B cell (primary cell): ENCODE measurements at regions not wholly inside any gene's neighbourhood (a gene's known extent, or its start where the extent isn't known, plus 50 kb on each side); places are given as distances from the start of the nearest gene placed in this dataset.

ENCODE experiments used
- ATAC-seq: fragments of 200-7000 bp; cut with Tn5 transposase; one replicate; pipeline ENCODE4 v1.10.0; 2021; ENCODE audit warnings: low read depth, mild to moderate bottlenecking, moderate number of reproducible peaks, moderate library complexity
- CTCF ChIA-PET: fragments of 350-600 bp; sonication (Branson Sonifier 250); formaldehyde crosslinking; loops from one replicate; lab custom pipeline; 2021; ENCODE audit warnings: antibody characterized with exemption, inconsistent platforms; lab: Charles Lee
- POLR2A ChIA-PET: fragments of 350-600 bp; sonication (Branson Sonifier 250); formaldehyde crosslinking; loops from one replicate; lab custom pipeline; 2021; ENCODE audit warnings: antibody characterized with exemption; lab: Charles Lee
- DNase-seq: peaks from one replicate; pipeline ENCODE4 v3.0.0; 2013
- H2AFZ ChIP-seq: 2 replicates; pipeline ENCODE4 v1.6.1; 2012; ENCODE audit warnings: mild to moderate bottlenecking, low read depth, low read length; ENCODE audit not compliant: insufficient read depth, poor library complexity, severe bottlenecking
- H3K27ac ChIP-seq, 2 donors: 1 replicate in 1 of 2; 2 replicates in 1 of 2; pipeline ENCODE4 v1.5.1; 2012 to 2013; ENCODE audit warnings: low read length in 2 of 2, mild to moderate bottlenecking in 2 of 2, moderate library complexity in 1 of 2
- H3K27me3 ChIP-seq, 4 experiments: fragments of 200-600 bp in 1 of 4; sonication (generic) in 1 of 4; replicated peaks in 1 of 4; 1 replicate in 2 of 4; 2 replicates in 2 of 4; pipeline versions ENCODE4 v1.6.1 to v1.7.0; 2013 to 2016; ENCODE audit warnings: low read length in 3 of 4, mild to moderate bottlenecking in 2 of 4, mixed read lengths in 1 of 4, moderate library complexity in 1 of 4; ENCODE audit not compliant: insufficient read depth in 4 of 4, control insufficient read depth in 3 of 4; ENCODE audit errors: control extremely low read depth in 1 of 4
- H3K36me3 ChIP-seq, 2 experiments: replicated peaks in 1 of 2; 1 replicate in 1 of 2; 2 replicates in 1 of 2; pipeline versions ENCODE4 v1.6.1 to v1.7.1; 2013; ENCODE audit warnings: low read length in 1 of 2; ENCODE audit not compliant: insufficient read depth in 2 of 2, control insufficient read depth in 1 of 2; ENCODE audit errors: control extremely low read depth in 1 of 2, extremely low read depth in 1 of 2
- H3K4me1 ChIP-seq, 2 donors: fragments of 200-600 bp in 1 of 2; sonication (generic) in 1 of 2; 1 replicate in 1 of 2; 2 replicates in 1 of 2; pipeline versions ENCODE4 v1.5.1 to v1.6.1; 2013 to 2017; ENCODE audit warnings: low read length in 2 of 2; ENCODE audit not compliant: control insufficient read depth in 2 of 2, insufficient read depth in 2 of 2
- H3K4me2 ChIP-seq: replicated peaks from 2 replicates; pipeline ENCODE3; 2012; ENCODE audit warnings: mild to moderate bottlenecking, low read depth, low read length; ENCODE audit not compliant: poor library complexity, severe bottlenecking
- H3K4me3 ChIP-seq, 5 experiments: fragments of 200-600 bp in 1 of 5; sonication (generic) in 1 of 5; 1 replicate in 3 of 5; 2 replicates in 2 of 5; pipeline versions ENCODE4 v1.5.1 to v1.7.0; 2011 to 2016; ENCODE audit warnings: low read length in 4 of 5, mild to moderate bottlenecking in 4 of 5, low read depth in 2 of 5, control low read depth in 1 of 5, moderate library complexity in 1 of 5; ENCODE audit not compliant: insufficient read depth in 1 of 5; ENCODE audit errors: control extremely low read depth in 1 of 5, extremely low read depth in 1 of 5
- H3K79me2 ChIP-seq: fragments of 200-600 bp; sonication (generic); one replicate; pipeline ENCODE4 v1.6.0; 2016; ENCODE audit warnings: low read length; ENCODE audit not compliant: control insufficient read depth, insufficient read depth
- H3K9ac ChIP-seq: fragments of 200-600 bp; sonication (generic); 2 replicates; pipeline ENCODE4 v1.6.1; 2017; ENCODE audit warnings: mild to moderate bottlenecking, low read length, moderate library complexity
- H3K9me3 ChIP-seq, 3 donors: one replicate each; pipeline versions ENCODE4 v1.6.1 to v1.7.1; 2013; ENCODE audit warnings: low read length in 2 of 3; ENCODE audit not compliant: control insufficient read depth in 2 of 3, insufficient read depth in 1 of 3; ENCODE audit errors: control extremely low read depth in 1 of 3
- H4K20me1 ChIP-seq: 2 replicates; pipeline ENCODE4 v1.6.0; 2012; ENCODE audit warnings: mild to moderate bottlenecking, low read length; ENCODE audit not compliant: insufficient read depth, control insufficient read depth, poor library complexity, severe bottlenecking
- H3K27ac Mint-ChIP-seq: one replicate; pipeline ENCODE4 v1.8.0; 2021; ENCODE audit warnings: mixed read lengths
- H3K27me3 Mint-ChIP-seq: one replicate; pipeline ENCODE4 v1.8.0; 2021; ENCODE audit warnings: mixed read lengths
- H3K4me1 Mint-ChIP-seq: one replicate; pipeline ENCODE4 v1.8.0; 2021; ENCODE audit warnings: mixed read lengths
- H3K4me3 Mint-ChIP-seq: one replicate; pipeline ENCODE4 v1.8.0; 2021; ENCODE audit warnings: mixed read lengths
- H3K9me3 Mint-ChIP-seq: one replicate; pipeline ENCODE4 v1.8.0; 2022; ENCODE audit warnings: mixed read lengths; ENCODE audit not compliant: insufficient read depth
- CTCF ChIP-seq: fragments of 200-600 bp; IDR thresholded peaks from one replicate; pipeline ENCODE4 v1.8.0; 2022; ENCODE audit warnings: antibody characterized with exemption, mild to moderate bottlenecking
- EZH2 ChIP-seq: IDR thresholded peaks from 2 replicates; pipeline ENCODE4 v1.6.1; 2012; ENCODE audit warnings: borderline replicate concordance, low read depth, mild to moderate bottlenecking, moderate library complexity, low read length; ENCODE audit not compliant: insufficient read depth, poor library complexity, severe bottlenecking
- WGBS: methylation state at CpG from one replicate; pipeline ENCODE4 v1.1.5; 2013; ENCODE audit warnings: missing lambda C conversion rate; ENCODE audit not compliant: insufficient coverage; 5-methylcytosine and 5-hydroxymethylcytosine counted together
- intact Hi-C: fragments of 100-400 bp; cut with micrococcal nuclease; formaldehyde crosslinking; loops from one replicate; pipeline ENCODE4 v1.10.0; 2022

GRCh38 chr18:75912829-75913228 is 485.3 kb upstream of the SMIM21 start:
- Histone ChIP-seq H3K27me3 (peaks cover 0 to 3% (median 0%) of the 10 kb centered on the region in 4 experiments), H3K4me1 (no peaks in the 10 kb centered on the region), H2AFZ (no peak overlapping the region), H3K4me2 (no peak overlapping the region), H3K79me2 (no peaks in the 10 kb centered on the region), H3K36me3 (no peaks in the 10 kb centered on the region), H3K4me3 (no peak overlapping the region), H3K27ac (no peak overlapping the region), H4K20me1 (no peaks in the 10 kb centered on the region), H3K9me3 (no peaks in the 10 kb centered on the region), H3K9ac (no peak overlapping the region)
- Mint-ChIP-seq H3K27me3 (peaks cover 4% of the 10 kb centered on the region), H3K4me3 (no peak overlapping the region), H3K9me3 (peaks cover 2% of the 10 kb centered on the region), H3K4me1 (no peaks in the 10 kb centered on the region), H3K27ac (no peak overlapping the region)
- intact Hi-C loops = no loop called here
- WGBS = no CpG with 5 or more reads among the region's 2 CpGs
- ATAC-seq (no peak), DNase-seq (no peak)
- CTCF ChIA-PET = no interaction called here
- POLR2A ChIA-PET = no interaction called here
- TF ChIP-seq EZH2 (no peak), CTCF (no peak)

- Mint-ChIP-seq H3K4me1 (no peaks in the 10 kb centered on the region), H3K27me3 (no peaks in the 10 kb centered on the region), H3K9me3 (peaks cover 2% of the 10 kb centered on the region), H3K4me3 (no peak overlapping the region), H3K27ac (no peak overlapping the region)
- Histone ChIP-seq H3K4me2 (no peak overlapping the region), H3K27ac (no peak overlapping the region), H4K20me1 (no peaks in the 10 kb centered on the region), H3K36me3 (no peaks in the 10 kb centered on the region), H3K4me3 (no peak overlapping the region), H3K4me1 (no peaks in the 10 kb centered on the region), H3K9me3 (peaks cover 0 to 6% (median 0%) of the 10 kb centered on the region in 3 donors), H3K9ac (no peak overlapping the region), H3K79me2 (no peaks in the 10 kb centered on the region), H3K27me3 (no peaks in the 10 kb centered on the region), H2AFZ (no peak overlapping the region)
- CTCF ChIA-PET = no interaction called here
- 97% methylated on average over 15 of the region's 15 CpGs for WGBS
- ATAC-seq (no peak), DNase-seq (no peak)
- intact Hi-C loops = no loop called here
- no peak for TF ChIP-seq CTCF
- TF ChIP-seq EZH2 = no peak
- POLR2A ChIA-PET = no interaction called here
These were observed 476.9 kb upstream of the SMIM21 start for GRCh38 chr18:75904416-75904815.
